ENCODE measurements at regions not wholly inside any gene's neighbourhood (a gene's known extent, or its start where the extent isn't known, plus 50 kb on each side); places are given as distances from the start of the nearest gene placed in this dataset.

- TF ChIP-seq CTCF (IDR thresholded peaks at IDR 0.05) (no peak), POLR2A (IDR thresholded peaks at IDR 0.05) (no peak)
These were observed 1095.7 kb upstream of the ZEB2 start for GRCh38 chr2:145615626-145616025.

Measured in uterus (tissue), 2 donors.